ENCODE measurements at regions not wholly inside any gene's neighbourhood (a gene's known extent, or its start where the extent isn't known, plus 50 kb on each side); places are given as distances from the start of the nearest gene placed in this dataset.

DNA sequence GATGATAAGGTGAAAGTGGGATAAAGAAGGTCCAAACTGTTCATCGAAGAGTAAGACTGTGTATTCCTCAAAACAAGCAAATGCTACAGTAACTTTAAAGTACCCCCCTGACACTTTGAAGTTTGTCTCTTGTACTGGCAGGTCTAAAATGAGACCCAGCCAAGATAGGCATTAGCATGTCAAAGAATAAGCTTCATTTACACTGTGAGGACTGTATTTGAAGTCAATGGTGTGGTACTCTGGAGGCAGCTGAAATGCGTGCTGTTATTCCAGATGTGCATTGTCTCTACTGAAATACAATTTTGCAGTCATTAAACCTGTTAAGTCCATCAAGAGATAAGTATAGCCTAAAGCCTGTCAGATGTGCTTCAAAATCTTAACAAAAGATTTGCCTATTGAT lies 288.9 kb upstream of the TECRL start:
- Histone ChIP-seq H3K9ac (ENCODE audit: insufficient read depth, low read depth, low read length) (no peak overlapping the region), H3K4me2 (ENCODE audit: low read depth, low read length) (no peak overlapping the region), H3K79me2 (ENCODE audit: insufficient read depth, low read length) (no peaks in the 10 kb centered on the region), H3K4me3 (replicated peaks in 1 of 3; ENCODE audit: insufficient read depth in 1 of 3, low read depth in 2 of 3, low read length in 3 of 3) (no peak overlapping the region), H3K4me1 (ENCODE audit: insufficient read depth, low read length) (no peaks in the 10 kb centered on the region), H3K27ac (ENCODE audit: extremely low read length, insufficient read depth, low read length) (no peak overlapping the region), H3K36me3 (replicated peaks in 1 of 2; ENCODE audit: control insufficient read depth in 1 of 2, insufficient read depth in 2 of 2, low read length in 2 of 2) (no peaks in the 10 kb centered on the region), H3K9me3 (ENCODE audit: low read length) (no peaks in the 10 kb centered on the region), H2AFZ (ENCODE audit: low read length) (no peak overlapping the region), H3K27me3 (ENCODE audit: control insufficient read depth in 1 of 2, insufficient read depth in 2 of 2, low read length in 2 of 2) (no peaks in the 10 kb centered on the region), H4K20me1 (ENCODE audit: insufficient read depth, low read length) (no peaks in the 10 kb centered on the region)
- ATAC-seq (no peak), FAIRE-seq (no peak), DNase-seq (ENCODE audit: low spot score) (no peak)
- CTCF ChIA-PET (ENCODE audit: low intra/inter-chr PET ratio, low total read pairs) = no interaction called here
- no TSS peak for BruUV-seq (replicated peaks)
- intact Hi-C loops (cut with micrococcal nuclease; ENCODE audit: unreplicated experiment) (no loop called here), in situ Hi-C loops (cut with HindIII; ENCODE audit: extremely low pct_ligation_motif_present, low pct_unique_long_range_greater_than_20kb) (no loop called here)
- POLR2A ChIA-PET = no interaction called here
- 0% methylated on average over 2 of the region's 2 CpGs for WGBS (ENCODE audit: low lambda C conversion rate)
- TF ChIP-seq MEF2D (CRISPR knock-in tag; IDR thresholded peaks at IDR 0.05) = no peak
- TF ChIP-seq, protein P1, sequence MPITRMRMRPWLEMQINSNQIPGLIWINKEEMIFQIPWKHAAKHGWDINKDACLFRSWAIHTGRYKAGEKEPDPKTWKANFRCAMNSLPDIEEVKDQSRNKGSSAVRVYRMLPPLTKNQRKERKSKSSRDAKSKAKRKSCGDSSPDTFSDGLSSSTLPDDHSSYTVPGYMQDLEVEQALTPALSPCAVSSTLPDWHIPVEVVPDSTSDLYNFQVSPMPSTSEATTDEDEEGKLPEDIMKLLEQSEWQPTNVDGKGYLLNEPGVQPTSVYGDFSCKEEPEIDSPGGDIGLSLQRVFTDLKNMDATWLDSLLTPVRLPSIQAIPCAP (CRISPR knock-in tag; IDR thresholded peaks at IDR 0.05; ENCODE audit: low read depth) = no peak
- no peak for TF ChIP-seq ZNF253 (CRISPR knock-in tag; IDR thresholded peaks at IDR 0.05; ENCODE audit: borderline replicate concordance)
- no peak for TF ChIP-seq HNRNPLL (IDR thresholded peaks at IDR 0.05; ENCODE audit: low read depth, low read length, poor library complexity, severe bottlenecking)

DNA sequence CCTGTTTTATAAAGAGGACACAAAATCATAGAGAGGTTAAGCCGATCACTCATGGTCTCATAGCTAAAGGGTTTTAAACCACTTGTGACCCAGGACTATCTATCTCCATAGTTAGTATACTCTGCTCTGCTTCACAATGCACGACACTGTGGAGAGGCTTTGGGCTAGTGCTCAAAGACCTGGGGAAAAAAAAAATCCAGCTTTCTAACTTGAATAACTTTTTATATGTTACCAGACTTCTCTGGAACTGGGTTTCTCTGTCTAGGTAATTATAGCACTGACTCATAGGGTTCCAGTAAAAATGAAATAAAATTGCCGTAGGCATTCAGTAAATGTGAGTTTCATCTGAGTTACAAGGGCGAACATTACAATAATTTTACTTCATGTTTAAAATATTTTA lies 273.7 kb upstream of the TECRL start:
- CTCF ChIA-PET (ENCODE audit: low intra/inter-chr PET ratio, low total read pairs) = no interaction called here

More for the DNA sequence above, 273.7 kb upstream of the TECRL start:
- BruUV-seq (replicated peaks) = no TSS peak
- FAIRE-seq = no peak
- H2AFZ ChIP-seq (ENCODE audit: low read length) = no peak overlapping the region
- no peaks in the 10 kb centered on the region for H3K79me2 ChIP-seq (ENCODE audit: insufficient read depth, low read length)
- H3K9me3 ChIP-seq (ENCODE audit: low read length) = no peaks in the 10 kb centered on the region
- no peaks in the 10 kb centered on the region for H4K20me1 ChIP-seq (ENCODE audit: insufficient read depth, low read length)
- DNase-seq (ENCODE audit: low spot score) = no peak
- no peaks in the 10 kb centered on the region for H3K27me3 ChIP-seq (ENCODE audit: control insufficient read depth in 1 of 2, insufficient read depth in 2 of 2, low read length in 2 of 2)
- in situ Hi-C loops (cut with HindIII; ENCODE audit: extremely low pct_ligation_motif_present, low pct_unique_long_range_greater_than_20kb) (no loop called here), intact Hi-C loops (cut with micrococcal nuclease; ENCODE audit: unreplicated experiment) (no loop called here)
- H3K4me1 ChIP-seq (ENCODE audit: insufficient read depth, low read length) = no peaks in the 10 kb centered on the region
- H3K36me3 ChIP-seq (replicated peaks in 1 of 2; ENCODE audit: control insufficient read depth in 1 of 2, insufficient read depth in 2 of 2, low read length in 2 of 2) = no peaks in the 10 kb centered on the region
- 2% methylated on average over 4 of the region's 4 CpGs for WGBS (ENCODE audit: low lambda C conversion rate)
- TF ChIP-seq TSC22D2 (CRISPR knock-in tag; IDR thresholded peaks at IDR 0.05; ENCODE audit: borderline replicate concordance) (no peak), SP1 (IDR thresholded peaks at IDR 0.05) (no peak), SP1 (CRISPR knock-in tag; IDR thresholded peaks at IDR 0.05) (no peak), MTF2 (CRISPR knock-in tag; IDR thresholded peaks at IDR 0.05; ENCODE audit: borderline replicate concordance) (no peak), PHF5A (CRISPR knock-in tag; IDR thresholded peaks at IDR 0.05; ENCODE audit: low read depth, unreplicated experiment) (no peak), ZNF484 (CRISPR knock-in tag; IDR thresholded peaks at IDR 0.05; ENCODE audit: borderline replicate concordance, low read depth) (no peak), ZNF33A (CRISPR knock-in tag; IDR thresholded peaks at IDR 0.05; ENCODE audit: borderline replicate concordance) (no peak), HMGA1 (CRISPR knock-in tag; conservative IDR thresholded peaks at IDR 0.05) (no peak), ZNF17 (CRISPR knock-in tag; IDR thresholded peaks at IDR 0.05) (no peak)
- TF ChIP-seq, protein P2, sequence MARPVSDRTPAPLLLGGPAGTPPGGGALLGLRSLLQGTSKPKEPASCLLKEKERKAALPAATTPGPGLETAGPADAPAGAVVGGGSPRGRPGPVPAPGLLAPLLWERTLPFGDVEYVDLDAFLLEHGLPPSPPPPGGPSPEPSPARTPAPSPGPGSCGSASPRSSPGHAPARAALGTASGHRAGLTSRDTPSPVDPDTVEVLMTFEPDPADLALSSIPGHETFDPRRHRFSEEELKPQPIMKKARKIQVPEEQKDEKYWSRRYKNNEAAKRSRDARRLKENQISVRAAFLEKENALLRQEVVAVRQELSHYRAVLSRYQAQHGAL (CRISPR knock-in tag; IDR thresholded peaks at IDR 0.05; ENCODE audit: not compliant biosample characterization) = no peak
- TF ChIP-seq, protein P3, sequence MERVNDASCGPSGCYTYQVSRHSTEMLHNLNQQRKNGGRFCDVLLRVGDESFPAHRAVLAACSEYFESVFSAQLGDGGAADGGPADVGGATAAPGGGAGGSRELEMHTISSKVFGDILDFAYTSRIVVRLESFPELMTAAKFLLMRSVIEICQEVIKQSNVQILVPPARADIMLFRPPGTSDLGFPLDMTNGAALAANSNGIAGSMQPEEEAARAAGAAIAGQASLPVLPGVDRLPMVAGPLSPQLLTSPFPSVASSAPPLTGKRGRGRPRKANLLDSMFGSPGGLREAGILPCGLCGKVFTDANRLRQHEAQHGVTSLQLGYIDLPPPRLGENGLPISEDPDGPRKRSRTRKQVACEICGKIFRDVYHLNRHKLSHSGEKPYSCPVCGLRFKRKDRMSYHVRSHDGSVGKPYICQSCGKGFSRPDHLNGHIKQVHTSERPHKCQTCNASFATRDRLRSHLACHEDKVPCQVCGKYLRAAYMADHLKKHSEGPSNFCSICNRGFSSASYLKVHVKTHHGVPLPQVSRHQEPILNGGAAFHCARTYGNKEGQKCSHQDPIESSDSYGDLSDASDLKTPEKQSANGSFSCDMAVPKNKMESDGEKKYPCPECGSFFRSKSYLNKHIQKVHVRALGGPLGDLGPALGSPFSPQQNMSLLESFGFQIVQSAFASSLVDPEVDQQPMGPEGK (CRISPR knock-in tag; IDR thresholded peaks at IDR 0.05) = no peak
- TF ChIP-seq, protein P4, sequence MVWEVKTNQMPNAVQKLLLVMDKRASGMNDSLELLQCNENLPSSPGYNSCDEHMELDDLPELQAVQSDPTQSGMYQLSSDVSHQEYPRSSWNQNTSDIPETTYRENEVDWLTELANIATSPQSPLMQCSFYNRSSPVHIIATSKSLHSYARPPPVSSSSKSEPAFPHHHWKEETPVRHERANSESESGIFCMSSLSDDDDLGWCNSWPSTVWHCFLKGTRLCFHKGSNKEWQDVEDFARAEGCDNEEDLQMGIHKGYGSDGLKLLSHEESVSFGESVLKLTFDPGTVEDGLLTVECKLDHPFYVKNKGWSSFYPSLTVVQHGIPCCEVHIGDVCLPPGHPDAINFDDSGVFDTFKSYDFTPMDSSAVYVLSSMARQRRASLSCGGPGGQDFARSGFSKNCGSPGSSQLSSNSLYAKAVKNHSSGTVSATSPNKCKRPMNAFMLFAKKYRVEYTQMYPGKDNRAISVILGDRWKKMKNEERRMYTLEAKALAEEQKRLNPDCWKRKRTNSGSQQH (CRISPR knock-in tag; IDR thresholded peaks at IDR 0.05; ENCODE audit: low read depth) = no peak
- no peak for ATAC-seq
- H3K4me3 ChIP-seq (replicated peaks in 1 of 3; ENCODE audit: insufficient read depth in 1 of 3, low read depth in 2 of 3, low read length in 3 of 3) = no peak overlapping the region
- H3K9ac ChIP-seq (ENCODE audit: insufficient read depth, low read depth, low read length) = no peak overlapping the region
- H3K4me2 ChIP-seq (ENCODE audit: low read depth, low read length) = no peak overlapping the region
- H3K27ac ChIP-seq (ENCODE audit: extremely low read length, insufficient read depth, low read length) = no peak overlapping the region
- POLR2A ChIA-PET = no interaction called here

Data from HepG2 (cell line).